Hepatic stellate cell (primary cell): ENCODE measurements at regions not wholly inside any gene's neighbourhood (a gene's known extent, or its start where the extent isn't known, plus 50 kb on each side); places are given as distances from the start of the nearest gene placed in this dataset.

Experiments
- DNase-seq: peaks from one replicate; pipeline ENCODE4 v3.0.0; 2011; ENCODE audit warnings: low spot score

DNA sequence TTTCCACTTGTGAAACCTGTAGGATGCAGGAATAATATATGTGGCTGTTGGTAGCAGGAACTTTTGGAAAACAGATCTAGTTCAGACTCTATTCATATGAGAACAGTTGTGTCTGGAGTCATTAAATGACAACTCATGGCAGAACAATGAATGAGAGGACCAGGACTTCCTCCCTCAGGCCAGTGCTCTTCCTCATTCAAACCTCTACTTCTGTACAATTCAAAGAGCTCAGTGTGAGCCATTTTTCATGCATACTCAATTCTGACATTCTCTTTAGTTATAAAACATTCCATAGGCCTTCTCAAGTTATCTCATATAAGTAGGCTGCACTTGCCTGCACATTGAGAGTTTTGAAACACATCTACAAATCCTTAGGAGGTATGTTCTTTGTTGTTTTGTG lies 1526.6 kb upstream of the FLRT2 start:
- no peak for DNase-seq

DNA sequence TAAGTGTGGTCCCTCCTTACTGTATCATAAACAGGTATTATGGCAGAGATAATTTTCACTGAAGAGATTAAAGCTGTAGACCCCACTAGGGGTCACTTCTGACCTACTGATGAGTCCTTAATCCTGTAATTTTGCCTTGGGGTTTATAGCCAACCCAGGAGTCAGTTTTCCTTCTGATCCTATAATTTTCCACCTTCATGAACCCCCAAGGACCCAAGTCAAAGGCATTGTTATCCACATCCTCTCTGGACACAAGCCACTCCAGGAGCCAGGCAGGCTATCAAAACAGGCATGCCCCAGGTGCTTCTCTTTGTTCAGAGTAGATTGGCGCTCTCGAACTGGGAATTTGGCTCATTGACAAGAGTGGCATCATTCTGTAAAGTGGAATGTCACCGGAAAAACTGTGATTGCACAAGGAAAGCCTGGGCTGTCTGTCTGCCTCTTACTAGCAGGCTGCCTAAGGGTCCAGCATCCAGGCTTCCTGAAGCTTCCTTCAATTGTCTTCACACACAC lies 1523.2 kb upstream of the FLRT2 start:
- no peak for DNase-seq

DNA sequence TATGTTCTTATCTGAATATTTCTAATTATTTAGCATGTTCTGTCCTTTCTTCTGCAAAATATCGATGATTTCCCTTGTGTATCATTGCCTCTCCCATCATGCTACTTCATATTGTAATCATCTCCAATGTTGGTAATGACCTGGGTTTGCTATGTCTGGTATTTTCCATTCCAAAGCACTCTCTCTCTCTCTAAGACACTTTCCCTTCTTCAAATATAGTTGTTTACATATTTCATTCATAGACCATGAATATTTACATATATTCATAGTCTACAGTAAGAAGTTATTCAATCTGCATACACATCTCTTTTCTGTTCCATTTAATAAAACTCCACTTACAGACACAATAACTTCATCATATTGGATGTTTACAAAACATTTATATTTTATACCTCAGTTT lies 1516.5 kb upstream of the FLRT2 start:
- no peak for DNase-seq

DNA sequence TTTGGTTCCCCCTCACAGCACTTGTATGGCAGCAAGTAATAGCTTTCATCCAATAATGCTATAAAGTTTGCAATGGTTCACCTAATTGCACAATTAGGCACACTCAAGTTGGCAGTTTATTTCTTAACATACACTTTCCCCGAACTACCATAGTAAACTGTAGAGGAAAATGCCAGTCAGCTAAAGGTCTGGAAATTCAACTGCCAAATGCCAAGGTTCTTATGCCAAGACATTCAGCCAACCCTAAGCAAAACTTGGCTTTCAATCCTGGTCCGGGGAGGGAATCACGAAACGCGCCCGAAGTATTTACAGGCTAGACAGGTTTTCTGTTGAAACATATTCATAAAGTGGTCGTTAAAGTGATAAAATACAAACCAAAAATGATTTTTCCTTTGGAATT lies 1512.4 kb upstream of the FLRT2 start:
- DNase-seq, result no peak

DNA sequence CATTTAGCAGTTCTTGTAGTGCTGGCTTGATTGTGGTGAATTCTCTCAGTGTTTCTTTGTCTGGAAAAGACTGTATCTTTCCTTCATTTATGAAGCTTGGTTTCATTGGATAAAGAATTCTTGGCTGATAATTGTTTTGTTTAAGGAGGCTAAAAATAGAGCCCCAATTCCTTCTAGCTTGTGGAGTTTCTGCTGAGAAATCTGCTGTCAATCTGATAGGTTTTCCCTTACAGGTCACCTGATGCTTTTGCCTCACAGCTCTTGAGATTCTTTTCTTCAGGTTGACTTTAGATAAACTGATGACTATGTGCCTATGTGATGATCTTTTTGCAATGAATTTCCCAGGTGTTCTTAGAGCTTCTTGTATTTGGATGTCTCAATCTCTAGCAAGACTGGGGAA lies 1508.5 kb upstream of the FLRT2 start:
- DNase-seq, result no peak

DNA sequence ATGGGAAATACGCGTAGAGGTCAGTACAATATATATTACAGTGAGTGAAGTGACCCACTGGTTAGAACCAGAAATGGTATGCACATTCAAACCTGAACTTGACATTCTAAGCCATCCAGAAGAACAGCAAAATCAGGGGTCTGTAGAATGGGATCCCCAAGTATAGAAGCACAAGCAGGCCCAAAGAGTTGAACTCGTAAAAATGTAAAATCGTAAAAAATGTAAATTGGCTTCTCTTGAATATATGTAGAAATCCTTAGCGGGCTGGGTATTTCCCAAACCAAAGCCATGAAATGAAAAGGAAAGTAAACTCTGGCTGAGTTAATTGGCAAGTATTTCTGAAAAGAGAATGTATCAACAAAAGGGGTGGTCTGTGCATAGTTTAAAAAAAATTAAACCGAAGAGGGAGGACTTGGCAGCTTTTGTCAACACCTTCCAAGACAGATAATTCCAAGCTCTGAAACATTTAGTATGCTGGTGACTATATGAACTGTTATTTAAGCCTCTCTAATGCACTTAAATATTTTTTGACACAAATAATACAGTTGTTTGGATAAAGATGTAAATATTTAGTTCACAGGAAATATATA lies 1505.6 kb upstream of the FLRT2 start:
- DNase-seq, result no peak

DNA sequence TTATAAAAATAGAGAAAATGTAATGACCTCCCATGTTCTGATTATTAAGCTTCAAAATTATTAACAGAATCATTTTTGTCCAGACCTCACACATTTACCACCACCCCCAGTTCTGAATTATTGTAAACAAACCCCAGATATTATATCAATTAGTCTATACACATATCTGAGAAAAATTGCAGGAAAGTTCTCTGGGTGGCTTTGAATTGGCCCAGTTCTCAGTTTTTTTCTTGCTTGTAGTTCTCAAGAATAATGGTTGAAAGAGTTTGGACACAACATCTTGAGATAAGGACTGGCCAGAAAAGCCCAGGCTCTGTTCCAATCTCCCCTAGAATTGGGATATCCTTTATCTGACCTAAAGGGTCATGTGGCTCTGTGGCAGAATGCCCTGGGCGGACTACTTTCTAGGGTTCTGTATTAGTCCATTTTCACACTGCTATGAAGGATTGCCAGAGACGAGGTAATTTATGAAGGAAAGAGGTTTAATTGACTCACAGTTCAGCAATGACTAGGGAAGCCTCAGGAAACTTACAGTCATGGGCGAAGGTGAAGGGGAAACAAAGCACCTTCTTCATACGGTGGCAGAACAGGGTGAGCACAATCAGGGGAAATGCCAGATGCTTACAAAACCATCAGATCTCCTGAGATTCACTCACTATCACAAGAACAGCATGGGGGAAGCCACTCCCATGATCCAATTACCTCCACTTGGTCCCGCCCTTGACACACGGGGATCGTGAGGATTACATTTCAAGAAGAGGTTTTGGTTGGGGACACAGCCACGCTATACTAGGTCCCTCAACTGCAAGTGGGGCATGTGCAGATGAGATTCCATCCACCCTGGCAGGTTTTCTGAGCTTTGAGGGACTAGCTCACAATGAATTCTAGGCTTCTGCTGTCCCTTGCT lies 1504.6 kb upstream of the FLRT2 start:
- DNase-seq, result no peak

DNA sequence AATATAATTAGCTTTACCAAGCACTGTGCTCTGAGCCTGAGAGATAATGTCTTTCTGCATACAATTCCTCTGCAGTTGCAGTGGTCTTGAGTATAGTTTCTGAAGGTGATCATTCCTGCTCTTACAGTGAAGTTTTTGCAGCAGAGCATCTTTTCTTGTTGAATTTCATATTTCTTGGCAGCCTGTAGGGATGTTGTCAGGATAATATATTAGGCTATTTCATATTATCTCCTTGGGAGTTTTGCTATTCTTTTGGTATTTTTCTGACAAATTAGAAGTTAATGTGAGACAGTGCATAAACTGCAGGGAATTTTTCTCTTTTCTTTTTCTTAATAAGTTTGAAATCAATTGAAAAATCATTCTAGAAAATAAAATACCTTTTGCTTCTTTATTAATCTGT lies 1502.6 kb upstream of the FLRT2 start:
- no peak for DNase-seq

DNA sequence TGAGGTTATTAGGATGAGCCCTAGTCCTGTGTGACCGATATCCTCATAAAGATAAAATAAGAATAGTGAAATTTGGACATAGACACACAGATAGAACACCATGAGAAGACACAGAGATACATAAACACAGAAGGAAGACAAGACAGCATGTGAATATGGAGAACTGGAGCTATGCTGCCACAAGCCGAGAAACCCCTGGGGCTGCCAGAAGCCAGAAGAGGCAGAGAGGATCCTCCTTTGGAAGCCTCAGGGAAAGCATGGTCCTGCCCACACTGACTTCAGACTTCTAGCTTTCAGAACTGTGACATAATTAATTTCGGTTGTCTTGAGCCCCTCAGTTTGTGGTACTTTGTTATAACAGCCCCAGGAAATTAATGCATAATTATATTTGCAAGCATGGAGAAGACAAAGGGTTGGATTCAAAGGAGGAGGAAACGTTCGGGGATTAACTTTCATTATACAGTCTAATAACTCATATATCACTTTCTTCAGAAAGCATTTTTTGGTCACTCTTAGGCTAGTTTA lies 1501.8 kb upstream of the FLRT2 start:
- DNase-seq, result no peak

DNA sequence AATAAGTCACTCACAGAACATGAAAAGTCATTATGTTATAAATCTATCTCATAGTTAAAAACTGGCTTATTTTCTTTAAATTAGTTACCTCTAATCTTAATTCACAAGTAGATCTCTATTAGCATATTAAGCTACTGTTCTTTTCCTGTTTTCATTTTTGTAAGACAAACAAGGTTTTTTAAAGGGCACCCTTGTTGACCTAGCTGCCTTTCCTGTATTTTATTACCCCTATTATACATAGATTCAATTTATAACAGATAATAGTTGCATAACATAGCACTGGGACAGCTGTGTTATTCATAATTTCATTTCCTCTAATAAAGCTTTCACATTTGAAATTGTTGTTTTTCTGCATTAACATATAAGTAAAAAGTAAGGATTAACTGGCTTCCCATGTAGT lies 1500.7 kb upstream of the FLRT2 start:
- DNase-seq, result no peak

DNA sequence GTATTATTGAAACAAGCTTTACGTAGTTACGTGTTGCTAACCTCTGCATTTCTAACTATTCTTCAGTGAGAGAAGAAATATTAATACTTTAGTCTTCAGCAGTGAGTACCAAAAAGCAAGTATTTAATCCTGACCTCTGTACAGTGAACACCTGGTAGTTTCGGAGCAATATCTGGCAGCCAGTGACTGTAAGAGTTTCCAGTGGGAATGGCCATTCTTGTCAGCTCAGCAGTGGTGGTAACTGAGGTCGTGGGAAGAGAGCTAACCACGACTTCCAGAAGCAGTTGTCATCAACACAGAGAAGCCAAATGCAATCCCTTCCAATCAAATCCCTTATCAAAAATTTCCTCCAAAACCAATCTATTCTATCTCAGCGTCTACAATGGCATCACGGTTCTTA lies 1500.2 kb upstream of the FLRT2 start:
- DNase-seq, result no peak

DNA sequence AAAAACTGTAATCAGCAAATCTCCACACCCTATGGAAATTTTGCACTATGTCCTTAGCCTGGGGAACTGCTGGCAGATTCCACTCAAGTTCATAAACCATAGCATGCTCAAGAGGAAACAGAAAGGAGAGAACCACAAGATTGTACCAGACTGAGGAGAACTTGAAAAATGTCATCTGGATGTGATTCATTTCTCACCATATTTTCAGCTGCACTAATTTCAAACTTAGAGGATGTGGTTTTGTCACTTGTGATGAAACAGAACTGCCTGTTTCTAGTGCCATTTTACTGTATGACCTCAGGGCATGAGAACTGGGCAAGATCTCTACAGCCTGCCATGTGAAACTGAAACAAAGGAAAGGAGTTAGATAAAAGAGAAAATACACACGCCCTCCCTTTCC lies 1493.1 kb upstream of the FLRT2 start:
- DNase-seq, result no peak

DNA sequence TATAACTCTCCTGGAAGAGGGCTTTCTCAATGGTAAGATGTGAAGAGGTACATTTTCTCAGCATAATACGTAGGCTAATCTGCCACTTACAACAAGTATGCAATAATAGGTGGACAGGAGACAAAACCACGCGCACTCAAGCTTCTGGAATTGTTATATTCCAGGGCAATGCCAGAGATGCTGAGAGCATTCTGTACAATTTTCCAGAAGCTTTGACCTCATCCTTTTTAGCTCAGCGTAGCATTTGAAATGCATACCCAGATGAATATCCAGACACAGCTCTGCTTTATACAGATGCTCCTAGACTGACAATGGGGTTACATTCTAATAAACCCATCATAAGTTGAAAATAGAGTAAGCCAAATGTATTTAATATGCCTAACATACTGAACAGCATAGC lies 1492.4 kb upstream of the FLRT2 start:
- no peak for DNase-seq

DNA sequence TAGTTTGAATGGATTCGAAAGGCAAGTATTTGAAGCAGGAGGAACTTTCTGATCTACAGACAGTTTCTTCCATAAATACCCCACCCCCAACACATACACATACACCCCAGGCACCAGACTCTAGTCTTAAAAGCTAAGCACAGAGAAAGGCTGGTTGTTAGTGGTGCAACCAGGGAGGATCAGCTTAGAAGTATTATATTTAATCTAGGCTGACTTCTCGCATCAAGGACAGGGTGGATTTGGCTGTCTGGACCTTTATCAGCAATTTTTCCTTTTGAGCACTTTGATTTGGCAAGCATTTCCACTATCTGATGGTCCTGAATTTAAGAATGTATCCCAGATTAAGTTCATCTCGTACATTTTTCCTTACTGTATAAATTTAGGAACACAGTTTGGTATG lies 1489.8 kb upstream of the FLRT2 start:
- DNase-seq, result no peak

DNA sequence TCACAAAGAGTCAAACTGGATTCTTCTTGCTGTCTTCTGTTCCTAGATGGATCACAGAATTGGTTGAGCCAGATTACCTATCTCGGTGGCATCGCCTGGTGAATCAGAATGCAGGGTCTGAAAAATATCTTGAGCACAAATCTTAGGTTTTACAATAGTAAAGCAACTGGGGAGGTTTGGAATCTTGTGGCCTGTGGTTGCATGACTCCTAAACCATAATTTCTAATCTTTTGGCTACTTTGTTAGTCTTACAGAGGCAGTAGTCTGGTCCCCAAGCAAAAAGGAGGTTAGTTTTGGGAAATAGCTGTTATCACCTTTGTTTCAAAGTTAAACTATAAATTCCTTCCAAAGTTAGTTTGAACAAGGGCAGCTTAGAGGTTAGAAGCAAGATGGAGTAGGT lies 1488.5 kb upstream of the FLRT2 start:
- DNase-seq, result no peak

DNA sequence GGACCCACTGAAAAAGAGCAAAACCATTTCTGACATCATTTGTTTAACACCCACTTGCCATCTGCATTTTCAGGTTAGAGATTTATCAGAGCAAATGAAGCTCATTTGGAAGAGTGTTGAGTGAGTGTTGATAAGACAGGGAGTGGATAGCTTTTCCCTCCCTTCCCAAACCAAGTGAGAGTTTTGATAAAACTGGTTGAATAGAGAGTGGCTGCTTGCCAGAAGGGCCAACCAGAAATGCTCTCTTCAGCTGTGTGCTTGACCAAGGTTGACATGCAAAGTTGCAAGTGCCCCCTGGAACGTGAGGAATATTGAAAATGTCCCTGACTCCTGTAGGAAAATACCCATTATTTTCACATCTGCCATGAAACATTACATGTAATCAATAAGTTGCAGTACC lies 1487.0 kb upstream of the FLRT2 start:
- DNase-seq, result no peak

DNA sequence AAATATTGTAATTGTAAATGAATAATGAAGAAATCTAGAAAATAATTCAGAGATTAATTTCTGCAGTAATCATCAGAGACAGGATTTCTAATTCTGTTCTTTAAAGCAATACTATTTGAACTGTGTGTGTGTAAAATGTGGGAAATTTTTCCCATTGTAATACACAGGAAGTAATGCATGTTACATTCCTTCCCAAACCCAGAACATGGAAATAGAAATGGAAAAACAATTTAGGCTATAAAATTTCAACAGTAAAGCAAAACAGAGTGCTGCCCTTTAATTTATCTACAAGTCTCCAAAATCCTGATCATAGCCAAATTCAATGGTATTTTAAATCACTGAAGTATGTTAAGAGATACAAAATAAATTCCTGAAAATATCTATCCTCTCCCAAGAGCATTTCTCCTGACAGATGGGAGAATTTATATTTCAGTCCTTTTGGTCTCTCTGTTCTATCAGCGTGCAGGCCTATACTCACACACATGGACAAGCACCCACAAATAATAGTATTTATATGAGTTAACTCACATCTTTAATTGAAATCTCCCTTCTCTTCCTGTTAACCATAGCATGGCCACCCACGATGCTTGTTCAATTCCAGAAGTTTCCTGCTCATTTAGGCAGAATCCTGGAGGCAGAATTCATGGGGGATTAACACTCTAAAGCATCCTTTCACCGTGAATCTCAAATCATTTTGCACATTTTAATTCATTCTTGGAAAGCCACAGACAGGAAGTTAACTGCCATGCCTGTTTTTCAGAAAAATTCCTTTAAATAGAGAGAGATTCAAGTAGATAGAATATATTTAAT lies 1465.4 kb upstream of the FLRT2 start:
- no peak for DNase-seq

DNA sequence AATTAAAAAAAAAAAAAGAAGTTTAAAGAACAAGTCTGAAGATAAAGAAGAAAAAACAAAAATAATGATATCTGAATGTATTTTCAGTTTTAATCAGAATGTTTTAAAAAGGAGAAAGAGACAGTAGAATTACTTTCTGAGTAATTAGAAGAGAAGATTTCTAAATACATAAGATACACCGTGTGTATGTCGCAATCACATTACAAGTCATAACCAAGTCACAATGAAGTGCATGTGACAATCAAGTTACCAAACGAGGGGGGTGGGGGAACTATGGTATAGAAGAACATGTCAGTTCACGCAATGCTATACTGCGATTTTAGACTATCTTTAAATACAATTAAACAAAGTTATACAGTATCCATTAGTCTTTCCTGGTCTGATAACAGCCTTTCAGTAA lies 1464.1 kb upstream of the FLRT2 start:
- no peak for DNase-seq

DNA sequence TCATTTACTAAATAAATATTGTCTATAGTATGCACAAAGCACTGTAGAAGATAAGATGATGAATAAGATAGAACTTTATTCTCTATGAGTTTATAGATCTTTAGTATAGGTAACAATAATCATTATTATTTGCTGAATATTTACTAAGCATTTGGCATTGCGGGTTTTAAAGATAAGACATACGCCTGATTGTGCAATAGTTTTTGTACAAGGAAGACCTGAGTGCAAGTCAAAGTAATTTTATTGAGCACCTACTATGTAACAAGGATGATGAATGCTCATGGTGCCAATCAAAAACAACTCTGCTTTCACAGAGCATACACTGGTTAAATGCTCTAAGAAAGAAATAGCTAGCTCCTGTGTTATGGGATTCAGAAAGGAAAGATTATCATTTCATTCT lies 1461.7 kb upstream of the FLRT2 start:
- no peak for DNase-seq

DNA sequence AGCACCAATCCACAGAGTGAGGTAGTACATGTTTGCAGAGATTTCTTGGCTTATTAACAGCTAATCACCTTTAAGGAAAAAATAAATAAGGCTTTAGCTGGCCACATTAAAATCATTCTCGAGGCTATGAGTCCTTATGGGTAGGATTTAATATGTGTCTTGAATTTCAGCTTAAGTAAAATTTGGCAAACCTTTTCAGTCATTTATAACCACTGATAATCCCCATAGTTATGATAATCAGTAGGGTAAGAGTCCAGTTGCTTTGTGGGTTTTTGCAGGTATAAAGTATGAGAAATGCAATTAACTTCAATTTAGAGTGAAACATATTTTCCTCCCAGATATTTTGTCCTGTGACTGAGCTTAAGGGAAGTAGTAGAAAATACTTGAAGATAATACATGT lies 1458.9 kb upstream of the FLRT2 start:
- DNase-seq, result no peak

DNA sequence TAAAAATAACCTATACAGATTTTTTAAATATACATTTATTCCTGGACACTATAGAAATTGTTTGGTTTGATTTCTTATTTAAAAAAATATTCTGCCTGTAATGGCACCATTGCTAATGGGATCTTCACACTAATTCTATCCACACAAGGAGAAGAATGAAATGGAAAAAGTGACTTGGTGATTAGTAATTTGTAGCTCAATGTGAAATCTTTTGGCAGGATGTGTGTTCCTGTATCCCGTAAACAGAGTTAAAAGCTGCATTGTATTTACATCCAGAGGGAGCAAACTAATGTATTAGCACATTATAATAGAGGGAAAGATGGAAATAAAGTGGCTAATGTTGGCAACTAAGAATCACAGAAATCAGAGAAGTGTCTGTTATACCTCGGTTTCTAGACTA lies 1455.3 kb upstream of the FLRT2 start:
- no peak for DNase-seq

DNA sequence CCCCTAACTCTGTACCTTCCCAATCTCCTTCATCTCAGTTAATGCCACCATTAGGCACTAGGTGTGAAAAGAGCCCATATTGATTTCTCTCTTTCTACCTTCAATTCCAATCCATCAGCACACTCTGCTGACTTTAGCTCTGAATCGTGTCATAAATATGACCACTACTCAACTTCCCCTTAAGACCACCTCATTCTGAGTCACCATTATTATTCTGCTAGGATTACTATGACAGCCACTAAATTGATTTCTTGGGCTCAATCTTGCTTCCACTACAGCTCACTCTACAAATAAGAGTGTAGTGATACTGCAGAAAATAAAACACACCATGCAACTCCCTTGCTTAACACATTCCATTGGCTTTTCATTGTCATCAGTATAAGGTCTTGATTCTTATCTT lies 1449.0 kb upstream of the FLRT2 start:
- no peak for DNase-seq
